OCI-LY7 (cell line): ENCODE measurements at regions not wholly inside any gene's neighbourhood (a gene's known extent, or its start where the extent isn't known, plus 50 kb on each side); places are given as distances from the start of the nearest gene placed in this dataset.

Source experiments
- BruUV-seq: library from RNA; stranded (reverse); fragments of 400-500 nt; replicated peaks from 2 replicates; lab custom pipeline; 2021; lab: Mats Ljungman, UMichigan
- CTCF ChIA-PET: fragments of 300-600 bp; sonication (Branson Sonifier 250); formaldehyde crosslinking; loops from one replicate; lab custom pipeline; 2022; ENCODE audit warnings: antibody characterized with exemption; ENCODE audit not compliant: unreplicated experiment; lab: Charles Lee
- POLR2A ChIA-PET: fragments of 300-600 bp; sonication (Branson Sonifier 250); formaldehyde crosslinking; loops from one replicate; lab custom pipeline; 2022; ENCODE audit warnings: antibody characterized with exemption; lab: Charles Lee
- DNase-seq: peaks from one replicate; pipeline ENCODE4 v3.0.0-alpha.2; 2015; ENCODE audit warnings: low spot score
- H2AFZ ChIP-seq: fragments of 200-600 bp; sonication (generic), shearing (Covaris generic); 2 replicates; pipeline ENCODE4 v1.6.1; 2014; ENCODE audit warnings: mild to moderate bottlenecking, antibody characterized with exemption, low read length, moderate library complexity
- H3K27ac ChIP-seq: fragments of 200-600 bp; sonication (generic); 2 replicates; pipeline ENCODE4 v1.5.1; 2014; ENCODE audit warnings: mixed run types, low read depth, mild to moderate bottlenecking, moderate library complexity, low read length, inconsistent platforms; ENCODE audit not compliant: poor library complexity, severe bottlenecking
- H3K36me3 ChIP-seq: fragments of 200-600 bp; sonication (generic); 2 replicates; pipeline ENCODE4 v1.6.1; 2014; ENCODE audit warnings: mild to moderate bottlenecking, antibody characterized with exemption, low read length, moderate library complexity, mixed read lengths; ENCODE audit not compliant: insufficient read depth
- H3K4me1 ChIP-seq: fragments of 200-600 bp; sonication (generic); 2 replicates; pipeline ENCODE4 v1.5.1; 2014; ENCODE audit warnings: mild to moderate bottlenecking, low read length; ENCODE audit not compliant: insufficient read depth, poor library complexity, severe bottlenecking
- H3K4me2 ChIP-seq: fragments of 200-600 bp; sonication (generic); 2 replicates; pipeline ENCODE4 v1.6.1; 2014; ENCODE audit warnings: mild to moderate bottlenecking, low read length
- H3K4me3 ChIP-seq: fragments of 200-600 bp; sonication (generic); 2 replicates; pipeline ENCODE4 v1.5.1; 2014; ENCODE audit warnings: mild to moderate bottlenecking, low read depth, low read length; ENCODE audit not compliant: poor library complexity, severe bottlenecking
- H3K79me2 ChIP-seq: fragments of 200-600 bp; sonication (generic); 2 replicates; pipeline ENCODE4 v1.6.1; 2016; ENCODE audit warnings: low read depth, mild to moderate bottlenecking, low read length, moderate library complexity, mixed read lengths; ENCODE audit not compliant: insufficient read depth
- H3K9me2 ChIP-seq: fragments of 200-600 bp; sonication (generic); 2 replicates; pipeline ENCODE4 v1.6.1; 2016; ENCODE audit warnings: mild to moderate bottlenecking, low read length, mixed read lengths; ENCODE audit not compliant: insufficient read depth
- H3K9me3 ChIP-seq: fragments of 200-600 bp; sonication (generic); 2 replicates; pipeline ENCODE4 v1.6.1; 2014; ENCODE audit warnings: mild to moderate bottlenecking, mixed run types, low read length, mixed read lengths
- H4K20me1 ChIP-seq: fragments of 200-600 bp; sonication (generic); 2 replicates; pipeline ENCODE4 v1.6.1; 2014; ENCODE audit warnings: mild to moderate bottlenecking, antibody characterized with exemption, low read length, moderate library complexity, mixed read lengths; ENCODE audit not compliant: insufficient read depth
- CTCF ChIP-seq: fragments of 200-600 bp; sonication (generic); conservative IDR thresholded peaks from 2 replicates; pipeline ENCODE4 v1.5.1; 2014; ENCODE audit warnings: mild to moderate bottlenecking, antibody characterized with exemption, low read length, moderate library complexity, mixed read lengths
- EZH2phosphoT487 ChIP-seq: fragments of 200-600 bp; sonication (generic); IDR thresholded peaks from 2 replicates; pipeline ENCODE4 v1.6.1; 2018; ENCODE audit warnings: low read depth, borderline replicate concordance, mild to moderate bottlenecking, mixed run types, antibody characterized with exemption, low read length, moderate library complexity, mixed read lengths
- intact Hi-C: fragments of 100-400 bp; cut with micrococcal nuclease; formaldehyde crosslinking; loops from one replicate; pipeline ENCODE4 v1.10.0; 2022; ENCODE audit not compliant: unreplicated experiment

DNA sequence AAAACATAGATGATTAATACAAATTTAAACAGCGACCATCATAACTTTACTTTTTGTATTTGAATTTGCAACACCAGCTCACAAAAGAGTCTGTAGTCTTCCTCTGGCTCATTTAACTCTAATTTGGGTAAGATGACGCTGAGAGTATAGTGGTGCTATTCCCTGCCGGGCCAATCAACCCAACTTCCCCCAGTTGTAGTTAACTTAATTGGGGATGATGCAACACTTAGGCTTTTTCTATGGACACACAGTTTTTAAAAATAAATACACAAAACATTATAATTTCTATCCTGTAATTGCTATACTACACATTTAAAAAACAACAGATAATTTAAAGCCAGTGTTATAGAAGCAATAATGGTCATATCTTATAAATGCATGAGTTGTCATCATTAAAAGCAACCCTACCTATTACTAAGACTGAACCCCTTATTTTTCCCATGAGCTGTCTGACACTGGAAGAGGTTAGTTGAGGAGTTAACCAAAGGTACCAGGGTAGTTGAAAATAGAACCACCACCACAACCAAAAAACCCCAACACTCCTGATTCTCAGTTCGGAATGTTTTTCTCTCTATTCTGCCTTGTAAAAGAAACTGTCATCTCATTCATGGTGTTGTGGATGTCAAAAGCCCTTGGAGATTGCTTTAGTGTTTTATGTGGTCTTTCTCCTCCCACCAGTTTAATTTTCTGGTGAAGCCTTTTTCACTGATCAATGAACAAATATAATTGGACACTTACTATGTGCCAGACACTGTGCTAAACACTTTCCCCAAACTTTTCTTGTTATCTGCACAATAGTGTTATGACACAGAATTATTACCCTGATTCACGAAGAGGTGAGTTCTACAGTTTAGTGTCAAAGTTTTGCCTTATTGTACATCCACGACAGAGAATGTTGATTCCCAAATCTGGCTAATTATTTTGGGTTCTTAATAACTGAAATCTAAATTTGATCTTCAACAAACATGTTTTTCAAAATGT, 61.5 kb upstream of the RAPGEF2 start:
- Histone ChIP-seq H3K4me1 (no peaks in the 10 kb centered on the region), H3K4me3 (no peak overlapping the region), H2AFZ (no peak overlapping the region), H3K27ac (no peak overlapping the region), H3K36me3 (no peaks in the 10 kb centered on the region), H4K20me1 (no peaks in the 10 kb centered on the region), H3K79me2 (no peaks in the 10 kb centered on the region), H3K9me2 (no peaks in the 10 kb centered on the region), H3K4me2 (no peak overlapping the region), H3K9me3 (no peaks in the 10 kb centered on the region)
- no peak for DNase-seq
- ChIA-PET CTCF (no interaction called here), POLR2A (interaction anchor here (0.5 to 1.3 kb wide), 2 partner anchors 23 to 34 kb away, joined by 3 to 5 read pairs; no protein-coding TSS in a partner anchor)
- TF ChIP-seq CTCF (no peak), EZH2phosphoT487 (no peak)
- intact Hi-C loops: no loop called here
- no TSS peak for BruUV-seq

- no peaks in the 10 kb centered on the region for H3K36me3 ChIP-seq
- H4K20me1 ChIP-seq: no peaks in the 10 kb centered on the region
- no TSS peak for BruUV-seq
- DNase-seq: no peak
- H3K9me2 ChIP-seq: no peaks in the 10 kb centered on the region
- H3K79me2 ChIP-seq: no peaks in the 10 kb centered on the region
- TF ChIP-seq EZH2phosphoT487 (no peak), CTCF (no peak)
- H3K4me3 ChIP-seq: no peak overlapping the region
- no peak overlapping the region for H3K27ac ChIP-seq
- POLR2A ChIA-PET: no interaction called here
- no peaks in the 10 kb centered on the region for H3K4me1 ChIP-seq
- CTCF ChIA-PET: no interaction called here
- H2AFZ ChIP-seq: no peak overlapping the region
- no peaks in the 10 kb centered on the region for H3K9me3 ChIP-seq
- H3K4me2 ChIP-seq: no peak overlapping the region
- intact Hi-C loops: no loop called here
These were observed 60.7 kb upstream of the RAPGEF2 start for GRCh38 chr4:159042097-159042605.
